ENCODE measurements at regions not wholly inside any gene's neighbourhood (a gene's known extent, or its start where the extent isn't known, plus 50 kb on each side); places are given as distances from the start of the nearest gene placed in this dataset.

GRCh38 chr9:20243841-20244240 is 378.5 kb downstream of the MLLT3 start:
- no peak overlapping the region for H3K27ac Mint-ChIP-seq (ENCODE audit: unreplicated experiment)
- intact Hi-C loops (cut with micrococcal nuclease; ENCODE audit: unreplicated experiment), result loop anchor here (10.0 kb wide), 1 partner anchor 49 kb away; no protein-coding TSS in a partner anchor

DNA sequence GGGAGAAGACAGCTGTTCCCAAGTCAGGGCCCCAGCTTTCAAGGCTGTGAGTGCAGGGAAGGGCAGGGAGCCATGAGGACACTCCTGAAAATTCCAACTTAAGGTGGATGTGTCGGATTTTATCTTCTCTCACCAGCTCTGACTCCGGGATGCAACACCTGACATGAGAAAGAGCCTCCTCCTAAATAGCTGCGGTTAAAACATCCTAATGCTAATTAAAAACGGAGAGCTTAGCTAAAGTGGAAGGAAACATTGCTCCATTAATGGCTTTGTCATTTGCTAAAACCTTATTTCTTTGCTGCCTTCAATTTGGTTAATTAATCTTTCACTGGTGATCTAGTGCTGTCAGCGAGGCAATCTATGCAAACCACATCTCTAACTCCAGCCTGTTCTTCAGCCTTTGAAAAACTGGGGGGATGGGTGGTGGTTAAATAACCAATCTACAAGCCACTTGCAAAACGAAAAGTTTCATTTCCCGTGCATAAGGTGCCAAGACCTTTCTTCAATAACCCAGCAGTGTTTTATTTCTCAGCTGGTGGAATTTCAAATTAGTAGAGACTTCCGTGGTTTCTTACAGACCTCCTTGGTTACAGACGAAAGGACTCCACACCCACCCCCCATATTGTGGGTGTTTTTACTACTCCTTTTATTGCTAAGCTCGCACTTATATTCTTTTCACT is 379.6 kb downstream of the MLLT3 start:
- H3K4me1 Mint-ChIP-seq (ENCODE audit: low read depth, unreplicated experiment), result no peaks in the 10 kb centered on the region

More at GRCh38 chr9:20243841-20244240, 378.5 kb downstream of the MLLT3 start:
- H3K27me3 Mint-ChIP-seq (ENCODE audit: unreplicated experiment), result peaks cover 38% of the 10 kb centered on the region
- DNase-seq, result no peak
- BruUV-seq (replicated peaks), result no TSS peak
- CTCF ChIA-PET, result no interaction called here
- H3K36me3 Mint-ChIP-seq (ENCODE audit: insufficient read depth, unreplicated experiment), result no peaks in the 10 kb centered on the region
- no peaks in the 10 kb centered on the region for H3K4me1 Mint-ChIP-seq (ENCODE audit: low read depth, unreplicated experiment)
- H3K9me3 Mint-ChIP-seq (ENCODE audit: low read depth, unreplicated experiment), result no peaks in the 10 kb centered on the region
- TF ChIP-seq, protein P1, sequence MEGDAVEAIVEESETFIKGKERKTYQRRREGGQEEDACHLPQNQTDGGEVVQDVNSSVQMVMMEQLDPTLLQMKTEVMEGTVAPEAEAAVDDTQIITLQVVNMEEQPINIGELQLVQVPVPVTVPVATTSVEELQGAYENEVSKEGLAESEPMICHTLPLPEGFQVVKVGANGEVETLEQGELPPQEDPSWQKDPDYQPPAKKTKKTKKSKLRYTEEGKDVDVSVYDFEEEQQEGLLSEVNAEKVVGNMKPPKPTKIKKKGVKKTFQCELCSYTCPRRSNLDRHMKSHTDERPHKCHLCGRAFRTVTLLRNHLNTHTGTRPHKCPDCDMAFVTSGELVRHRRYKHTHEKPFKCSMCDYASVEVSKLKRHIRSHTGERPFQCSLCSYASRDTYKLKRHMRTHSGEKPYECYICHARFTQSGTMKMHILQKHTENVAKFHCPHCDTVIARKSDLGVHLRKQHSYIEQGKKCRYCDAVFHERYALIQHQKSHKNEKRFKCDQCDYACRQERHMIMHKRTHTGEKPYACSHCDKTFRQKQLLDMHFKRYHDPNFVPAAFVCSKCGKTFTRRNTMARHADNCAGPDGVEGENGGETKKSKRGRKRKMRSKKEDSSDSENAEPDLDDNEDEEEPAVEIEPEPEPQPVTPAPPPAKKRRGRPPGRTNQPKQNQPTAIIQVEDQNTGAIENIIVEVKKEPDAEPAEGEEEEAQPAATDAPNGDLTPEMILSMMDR (IDR thresholded peaks at IDR 0.05; ENCODE audit: unreplicated experiment), result no peak
- H3K4me3 Mint-ChIP-seq (ENCODE audit: low read depth, unreplicated experiment), result no peak overlapping the region

GRCh38 chr9:20240498-20240897 is 381.8 kb downstream of the MLLT3 start:
- Mint-ChIP-seq H3K4me3 (ENCODE audit: low read depth, unreplicated experiment) (no peak overlapping the region), H3K27me3 (ENCODE audit: unreplicated experiment) (peaks cover 33% of the 10 kb centered on the region)

More for the DNA sequence above, 379.6 kb downstream of the MLLT3 start:
- BruUV-seq (replicated peaks), result no TSS peak
- intact Hi-C loops (cut with micrococcal nuclease; ENCODE audit: unreplicated experiment), result loop anchor here (10.0 kb wide), 1 partner anchor 48 kb away; no protein-coding TSS in a partner anchor
- CTCF ChIA-PET, result no interaction called here
- DNase-seq, result no peak
- TF ChIP-seq, protein P1 (IDR thresholded peaks at IDR 0.05; ENCODE audit: unreplicated experiment), result no peak
- no peak overlapping the region for H3K27ac Mint-ChIP-seq (ENCODE audit: unreplicated experiment)
- no peaks in the 10 kb centered on the region for H3K9me3 Mint-ChIP-seq (ENCODE audit: low read depth, unreplicated experiment)
- H3K36me3 Mint-ChIP-seq (ENCODE audit: insufficient read depth, unreplicated experiment), result no peaks in the 10 kb centered on the region
- no peak overlapping the region for H3K4me3 Mint-ChIP-seq (ENCODE audit: low read depth, unreplicated experiment)
- peaks cover 38% of the 10 kb centered on the region for H3K27me3 Mint-ChIP-seq (ENCODE audit: unreplicated experiment)

GRCh38 chr9:20238921-20239320 is 383.4 kb downstream of the MLLT3 start:
- BruUV-seq (replicated peaks), result no TSS peak
- H3K27ac Mint-ChIP-seq (ENCODE audit: unreplicated experiment), result no peak overlapping the region
- CTCF ChIA-PET, result no interaction called here

More at GRCh38 chr9:20240498-20240897, 381.8 kb downstream of the MLLT3 start:
- no peaks in the 10 kb centered on the region for H3K36me3 Mint-ChIP-seq (ENCODE audit: insufficient read depth, unreplicated experiment)
- H3K4me1 Mint-ChIP-seq (ENCODE audit: low read depth, unreplicated experiment), result peaks cover 7% of the 10 kb centered on the region
- intact Hi-C loops (cut with micrococcal nuclease; ENCODE audit: unreplicated experiment), result loop anchor here (10.0 kb wide), 1 partner anchor 46 kb away; no protein-coding TSS in a partner anchor
- DNase-seq, result no peak
- TF ChIP-seq, protein P1 (IDR thresholded peaks at IDR 0.05; ENCODE audit: unreplicated experiment), result no peak
- no TSS peak for BruUV-seq (replicated peaks)
- CTCF ChIA-PET, result no interaction called here
- no peaks in the 10 kb centered on the region for H3K9me3 Mint-ChIP-seq (ENCODE audit: low read depth, unreplicated experiment)
- no peak overlapping the region for H3K27ac Mint-ChIP-seq (ENCODE audit: unreplicated experiment)

More at GRCh38 chr9:20238921-20239320, 383.4 kb downstream of the MLLT3 start:
- H3K4me1 Mint-ChIP-seq (ENCODE audit: low read depth, unreplicated experiment), result peaks cover 7% of the 10 kb centered on the region
- H3K36me3 Mint-ChIP-seq (ENCODE audit: insufficient read depth, unreplicated experiment), result no peaks in the 10 kb centered on the region
- peaks cover 33% of the 10 kb centered on the region for H3K27me3 Mint-ChIP-seq (ENCODE audit: unreplicated experiment)
- DNase-seq, result no peak
- TF ChIP-seq, protein P1 (IDR thresholded peaks at IDR 0.05; ENCODE audit: unreplicated experiment), result no peak
- H3K4me3 Mint-ChIP-seq (ENCODE audit: low read depth, unreplicated experiment), result no peak overlapping the region
- H3K9me3 Mint-ChIP-seq (ENCODE audit: low read depth, unreplicated experiment), result peaks cover 3% of the 10 kb centered on the region
- intact Hi-C loops (cut with micrococcal nuclease; ENCODE audit: unreplicated experiment), result no loop called here
